ENCODE measurements at regions not wholly inside any gene's neighbourhood (a gene's known extent, or its start where the extent isn't known, plus 50 kb on each side); places are given as distances from the start of the nearest gene placed in this dataset.
"Not testable (repeated sequence)": the region's sequence is repeated elsewhere in the genome, so short reads cannot be mapped to it uniquely, and the experiment has no call there.

GRCh38 chr9:66269024-66269423, 532.1 kb downstream of the FOXD4L4 start:
- not testable (repeated sequence) for DNase-seq (ENCODE audit: low read depth); H3K4me3 ChIP-seq (ENCODE audit: low read depth, low read length)

GRCh38 chr9:66269783-66270182, 532.8 kb downstream of the FOXD4L4 start:
- peak overlapping the region; percentile 47 for H3K4me3 ChIP-seq (ENCODE audit: low read depth, low read length)
- not testable (repeated sequence) for DNase-seq (ENCODE audit: low read depth)

DNA sequence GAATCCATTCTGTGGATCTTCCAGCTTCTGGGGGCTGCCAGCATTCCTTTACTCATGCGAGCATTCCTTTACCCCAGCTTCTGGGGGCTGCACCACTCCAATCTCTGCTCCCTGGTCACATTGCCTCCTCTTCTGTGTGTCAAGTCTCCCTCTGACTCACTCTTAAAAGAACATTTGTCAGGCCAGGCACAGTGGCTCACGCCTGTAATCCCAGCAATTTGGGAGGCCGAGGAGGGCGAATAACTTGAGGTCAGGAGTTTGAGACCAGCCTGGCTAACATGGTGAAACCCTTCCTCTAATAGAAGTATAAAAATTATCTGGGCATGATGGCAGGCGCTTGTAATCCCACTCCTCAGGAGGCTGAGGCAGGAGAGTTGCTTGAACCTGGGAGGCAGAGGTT, 541.9 kb downstream of the FOXD4L4 start:
- not testable (repeated sequence) for H3K4me3 ChIP-seq (ENCODE audit: low read depth, low read length); DNase-seq (ENCODE audit: low read depth)
